HCT116 (cell line): ENCODE measurements at regions not wholly inside any gene's neighbourhood (a gene's known extent, or its start where the extent isn't known, plus 50 kb on each side); places are given as distances from the start of the nearest gene placed in this dataset.

ENCODE experiments used
- ATAC-seq: fragments of 200-7000 bp; cut with Tn5 transposase; 2 replicates; pipeline ENCODE4 v1.9.1; 2020; ENCODE audit warnings: mild to moderate bottlenecking, moderate library complexity
- BruUV-seq: library from RNA; stranded (reverse); fragments of 400-500 nt; replicated peaks from 2 replicates; lab custom pipeline; 2021; lab: Mats Ljungman, UMichigan
- CTCF ChIA-PET: fragments of 300-600 bp; sonication (Branson Sonifier 250); formaldehyde crosslinking; loops from one replicate; lab custom pipeline; 2021; ENCODE audit warnings: antibody characterized with exemption; lab: Charles Lee
- POLR2A ChIA-PET: fragments of 300-600, 350-600 bp; sonication (Branson Sonifier 250); formaldehyde crosslinking; loops from one replicate; lab custom pipeline; 2021; ENCODE audit warnings: antibody characterized with exemption; lab: Charles Lee
- RAD21 ChIA-PET, 2 experiments: fragments of 300-600 bp; sonication (Branson Sonifier 250); formaldehyde crosslinking; loops; one replicate each; lab custom pipeline; 2023; ENCODE audit warnings: low total read pairs in 2 of 2; ENCODE audit not compliant: uncharacterized antibody in 2 of 2, unreplicated experiment in 2 of 2, low non-redundant PET in 1 of 2; lab: Charles Lee
- DNase-seq: peaks from one replicate; pipeline ENCODE4 v3.0.0-alpha.2; 2010; ENCODE audit warnings: low read depth, low spot score
- H2AFZ ChIP-seq: fragments of 200-600 bp; shearing (Covaris generic), sonication (generic); 2 replicates; pipeline ENCODE4 v1.6.1; 2017; ENCODE audit warnings: low read depth, mixed run types, mixed read lengths, antibody characterized with exemption, low read length; ENCODE audit not compliant: poor library complexity, severe bottlenecking
- H3K27ac ChIP-seq: 2 replicates; pipeline ENCODE4 v1.5.1; 2012; ENCODE audit warnings: low read depth, low read length
- H3K27me3 ChIP-seq: fragments of 200-600 bp; sonication (generic); 2 replicates; pipeline ENCODE4 v1.6.1; 2016; ENCODE audit warnings: mixed run types, low read length, mixed read lengths; ENCODE audit not compliant: insufficient read depth
- H3K36me3 ChIP-seq, 2 experiments: fragments of 200-500 bp in 1 of 2; fragments of 200-600 bp in 1 of 2; sonication (Bioruptor generic) in 1 of 2; sonication (generic) in 1 of 2; 2 replicates each; pipeline versions ENCODE4 v1.5.1 to v1.6.1; 2014 to 2016; ENCODE audit warnings: low read length in 2 of 2, inconsistent platforms in 1 of 2, mixed read lengths in 1 of 2, mixed run types in 1 of 2; ENCODE audit not compliant: insufficient read depth in 2 of 2, control insufficient read depth in 1 of 2
- H3K4me1 ChIP-seq, 2 experiments: fragments of 200-600 bp in 1 of 2; sonication (generic) in 1 of 2; 2 replicates each; pipeline versions ENCODE4 v1.5.1 to v1.6.1; 2012 to 2017; ENCODE audit warnings: low read length in 2 of 2, inconsistent platforms in 1 of 2, mild to moderate bottlenecking in 1 of 2, mixed read lengths in 1 of 2, mixed run types in 1 of 2, moderate library complexity in 1 of 2; ENCODE audit not compliant: insufficient read depth in 2 of 2, control insufficient read depth in 1 of 2
- H3K4me2 ChIP-seq: fragments of 200-600 bp; sonication (generic); 2 replicates; pipeline ENCODE4 v1.6.1; 2017; ENCODE audit warnings: mixed run types, low read length, mixed read lengths
- H3K4me3 ChIP-seq, 2 experiments: fragments of 200-600 bp in 1 of 2; sonication (generic) in 1 of 2; replicated peaks in 1 of 2; 2 replicates each; pipeline ENCODE4 v1.5.1; 2011 to 2016; ENCODE audit warnings: low read length in 2 of 2, control low read depth in 1 of 2, low read depth in 1 of 2, mild to moderate bottlenecking in 1 of 2, mixed read lengths in 1 of 2, mixed run types in 1 of 2
- H3K79me2 ChIP-seq: fragments of 200-600 bp; sonication (generic); 2 replicates; pipeline ENCODE4 v1.6.1; 2017; ENCODE audit warnings: mild to moderate bottlenecking, mixed run types, low read length, moderate library complexity, mixed read lengths; ENCODE audit not compliant: insufficient read depth
- H3K9ac ChIP-seq: fragments of 200-600 bp; sonication (generic); 2 replicates; pipeline ENCODE4 v1.6.1; 2016; ENCODE audit warnings: low read length, mixed read lengths
- H3K9me2 ChIP-seq: fragments of 200-600 bp; sonication (generic), shearing (Covaris generic); 2 replicates; pipeline ENCODE4 v1.6.1; 2017; ENCODE audit warnings: mixed run types, mild to moderate bottlenecking, moderate library complexity; ENCODE audit not compliant: insufficient read depth
- H3K9me3 ChIP-seq, 2 experiments: fragments of 200-500 bp in 1 of 2; fragments of 200-600 bp in 1 of 2; sonication (Bioruptor generic) in 1 of 2; sonication (generic) in 1 of 2; 2 replicates each; pipeline ENCODE4 v1.6.1; 2014 to 2017; ENCODE audit warnings: low read length in 2 of 2, mixed read lengths in 2 of 2, inconsistent platforms in 1 of 2, low read depth in 1 of 2, mild to moderate bottlenecking in 1 of 2, mixed run types in 1 of 2, moderate library complexity in 1 of 2; ENCODE audit not compliant: control insufficient read depth in 1 of 2, insufficient read depth in 1 of 2
- H4K20me1 ChIP-seq: fragments of 200-600 bp; sonication (generic), shearing (Covaris generic); 2 replicates; pipeline ENCODE4 v1.6.1; 2017; ENCODE audit warnings: mixed run types, mild to moderate bottlenecking, moderate library complexity; ENCODE audit not compliant: insufficient read depth
- CBX3 ChIP-seq: IDR thresholded peaks from 2 replicates; pipeline ENCODE4 v1.6.1; 2012; ENCODE audit warnings: low read depth
- CEBPB ChIP-seq: IDR thresholded peaks from 2 replicates; pipeline ENCODE4 v1.6.1; 2012; ENCODE audit warnings: low read depth
- EGR1 ChIP-seq: IDR thresholded peaks from 2 replicates; pipeline ENCODE4 v1.6.1; 2012; ENCODE audit warnings: low read depth
- ELF1 ChIP-seq: IDR thresholded peaks from 2 replicates; pipeline ENCODE4 v1.6.1; 2012; ENCODE audit warnings: low read depth, borderline replicate concordance
- EZH2 ChIP-seq: fragments of 200-600 bp; sonication (generic); IDR thresholded peaks from 2 replicates; pipeline ENCODE4 v1.6.1; 2017; ENCODE audit warnings: antibody characterized with exemption, mixed run types
- EZH2phosphoT487 ChIP-seq: fragments of 200-600 bp; IDR thresholded peaks from 2 replicates; pipeline ENCODE4 v1.6.1; 2018; ENCODE audit warnings: antibody characterized with exemption, borderline replicate concordance
- FOSL1 ChIP-seq: IDR thresholded peaks from 2 replicates; pipeline ENCODE4 v1.6.1; 2012; ENCODE audit warnings: low read depth
- JUND ChIP-seq: IDR thresholded peaks from 2 replicates; pipeline ENCODE4 v1.6.1; 2012
- POLR2A ChIP-seq: IDR thresholded peaks from 2 replicates; pipeline ENCODE4 v1.7.0; 2011; ENCODE audit warnings: borderline replicate concordance; ENCODE audit not compliant: insufficient read depth, insufficient read length; ENCODE audit errors: extremely low read depth
- POLR2AphosphoS5 ChIP-seq: IDR thresholded peaks from 2 replicates; pipeline ENCODE4 v1.6.1; 2011; ENCODE audit warnings: mild to moderate bottlenecking, low read depth, low read length, moderate library complexity
- RAD21 ChIP-seq: IDR thresholded peaks from 2 replicates; pipeline ENCODE4 v1.6.1; 2012; ENCODE audit warnings: low read depth, mild to moderate bottlenecking
- SIN3A ChIP-seq: IDR thresholded peaks from 2 replicates; pipeline ENCODE4 v1.6.1; 2012; ENCODE audit warnings: low read depth
- SP1 ChIP-seq: IDR thresholded peaks from 2 replicates; pipeline ENCODE4 v1.6.1; 2012; ENCODE audit warnings: low read depth
- SRF ChIP-seq: IDR thresholded peaks from 2 replicates; pipeline ENCODE4 v1.6.1; 2012; ENCODE audit warnings: low read depth
- ZFX ChIP-seq: fragments of 450-650 bp; IDR thresholded peaks from 2 replicates; pipeline ENCODE4 v1.6.1; 2017
- ZNF274 ChIP-seq: fragments of 200-500 bp; sonication (Bioruptor generic); IDR thresholded peaks from 2 replicates; pipeline ENCODE4 v1.6.1; 2014; ENCODE audit warnings: mild to moderate bottlenecking, low read depth, low read length, inconsistent platforms
- intact Hi-C: fragments of 100-400 bp; cut with micrococcal nuclease; formaldehyde crosslinking; loops from 2 replicates; pipeline ENCODE4 v1.10.0; 2022
- TF ChIP-seq, protein P1 (sequence below): IDR thresholded peaks from 2 replicates; pipeline ENCODE4 v1.6.1; 2011; ENCODE audit warnings: mild to moderate bottlenecking, low read length, moderate library complexity; ENCODE audit not compliant: insufficient replicate concordance; ENCODE audit errors: extremely low read depth
- TF ChIP-seq, protein P2 (sequence below): IDR thresholded peaks from 2 replicates; pipeline ENCODE4 v1.6.1; 2012
- TF ChIP-seq, protein P3 (sequence below): IDR thresholded peaks from 2 replicates; pipeline ENCODE4 v1.6.1; 2012
- TF ChIP-seq, protein P4 (sequence below), 3 experiments: fragments of 200-600 bp in 1 of 3; sonication (generic) in 1 of 3; IDR thresholded peaks in 2 of 3; conservative IDR thresholded peaks in 1 of 3; 2 replicates each; pipeline ENCODE4 v1.5.1; 2012 to 2017; ENCODE audit warnings: low read depth in 2 of 3, low read length in 2 of 3, antibody characterized with exemption in 1 of 3, borderline replicate concordance in 1 of 3, control low read depth in 1 of 3, mild to moderate bottlenecking in 1 of 3, mixed read lengths in 1 of 3, mixed run types in 1 of 3, moderate library complexity in 1 of 3; ENCODE audit not compliant: insufficient read depth in 1 of 3

DNA sequence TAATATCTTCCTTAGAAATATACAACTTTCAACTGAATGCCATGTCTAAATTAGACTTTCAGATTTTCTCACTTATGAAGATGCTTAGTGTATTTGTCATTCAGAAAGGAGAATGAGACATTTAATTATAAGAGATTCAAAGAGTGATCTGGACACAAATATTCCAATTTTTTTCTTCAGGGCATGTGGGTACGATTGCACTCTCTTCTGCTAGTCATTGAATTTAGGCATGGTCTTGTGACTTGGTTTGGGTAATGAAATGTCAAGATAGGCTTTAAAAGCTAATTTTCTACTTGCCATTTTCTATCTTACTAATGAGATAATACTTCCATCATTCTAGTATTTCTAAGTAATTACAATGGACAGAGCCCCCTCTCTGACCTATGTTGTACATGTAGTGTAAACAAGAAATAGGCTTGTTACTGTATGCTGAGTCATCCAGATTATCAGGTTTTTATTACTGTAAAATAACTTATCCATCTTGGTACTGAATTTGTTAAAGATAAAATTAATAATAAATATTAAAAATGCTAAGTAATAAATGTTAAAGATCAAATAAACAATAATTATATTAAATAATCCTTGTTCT lies 770.8 kb upstream of the BCHE start:
- RAD21 ChIA-PET: no interaction called here
- Histone ChIP-seq H4K20me1 (no peaks in the 10 kb centered on the region; the same call in 1 of the 2 replicates), H3K79me2 (no peaks in the 10 kb centered on the region), H3K4me3 (no peak overlapping the region), H3K4me2 (no peak overlapping the region), H3K27ac (no peak overlapping the region), H3K36me3 (no peaks in the 10 kb centered on the region), H3K9ac (no peak overlapping the region), H3K4me1 (no peaks in the 10 kb centered on the region), H3K27me3 (no peaks in the 10 kb centered on the region), H3K9me3 (no peaks in the 10 kb centered on the region), H3K9me2 (no peaks in the 10 kb centered on the region; the same call in 1 of the 2 replicates), H2AFZ (no peak overlapping the region)
- no TSS peak for BruUV-seq
- TF ChIP-seq EZH2 (no peak), ELF1 (no peak), ZNF274 (no peak), POLR2A (no peak), JUND (no peak), POLR2AphosphoS5 (no peak), EGR1 (no peak), ZFX (no peak), CEBPB (no peak), FOSL1 (no peak), SIN3A (no peak), SRF (no peak), RAD21 (no peak), SP1 (no peak), EZH2phosphoT487 (no peak), CBX3 (no peak)
- TF ChIP-seq, protein P1, sequence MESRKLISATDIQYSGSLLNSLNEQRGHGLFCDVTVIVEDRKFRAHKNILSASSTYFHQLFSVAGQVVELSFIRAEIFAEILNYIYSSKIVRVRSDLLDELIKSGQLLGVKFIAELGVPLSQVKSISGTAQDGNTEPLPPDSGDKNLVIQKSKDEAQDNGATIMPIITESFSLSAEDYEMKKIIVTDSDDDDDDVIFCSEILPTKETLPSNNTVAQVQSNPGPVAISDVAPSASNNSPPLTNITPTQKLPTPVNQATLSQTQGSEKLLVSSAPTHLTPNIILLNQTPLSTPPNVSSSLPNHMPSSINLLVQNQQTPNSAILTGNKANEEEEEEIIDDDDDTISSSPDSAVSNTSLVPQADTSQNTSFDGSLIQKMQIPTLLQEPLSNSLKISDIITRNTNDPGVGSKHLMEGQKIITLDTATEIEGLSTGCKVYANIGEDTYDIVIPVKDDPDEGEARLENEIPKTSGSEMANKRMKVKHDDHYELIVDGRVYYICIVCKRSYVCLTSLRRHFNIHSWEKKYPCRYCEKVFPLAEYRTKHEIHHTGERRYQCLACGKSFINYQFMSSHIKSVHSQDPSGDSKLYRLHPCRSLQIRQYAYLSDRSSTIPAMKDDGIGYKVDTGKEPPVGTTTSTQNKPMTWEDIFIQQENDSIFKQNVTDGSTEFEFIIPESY: no peak
- TF ChIP-seq, protein P2, sequence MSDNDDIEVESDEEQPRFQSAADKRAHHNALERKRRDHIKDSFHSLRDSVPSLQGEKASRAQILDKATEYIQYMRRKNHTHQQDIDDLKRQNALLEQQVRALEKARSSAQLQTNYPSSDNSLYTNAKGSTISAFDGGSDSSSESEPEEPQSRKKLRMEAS: no peak
- TF ChIP-seq, protein P3, sequence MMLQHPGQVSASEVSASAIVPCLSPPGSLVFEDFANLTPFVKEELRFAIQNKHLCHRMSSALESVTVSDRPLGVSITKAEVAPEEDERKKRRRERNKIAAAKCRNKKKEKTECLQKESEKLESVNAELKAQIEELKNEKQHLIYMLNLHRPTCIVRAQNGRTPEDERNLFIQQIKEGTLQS: no peak
- TF ChIP-seq, protein P4, sequence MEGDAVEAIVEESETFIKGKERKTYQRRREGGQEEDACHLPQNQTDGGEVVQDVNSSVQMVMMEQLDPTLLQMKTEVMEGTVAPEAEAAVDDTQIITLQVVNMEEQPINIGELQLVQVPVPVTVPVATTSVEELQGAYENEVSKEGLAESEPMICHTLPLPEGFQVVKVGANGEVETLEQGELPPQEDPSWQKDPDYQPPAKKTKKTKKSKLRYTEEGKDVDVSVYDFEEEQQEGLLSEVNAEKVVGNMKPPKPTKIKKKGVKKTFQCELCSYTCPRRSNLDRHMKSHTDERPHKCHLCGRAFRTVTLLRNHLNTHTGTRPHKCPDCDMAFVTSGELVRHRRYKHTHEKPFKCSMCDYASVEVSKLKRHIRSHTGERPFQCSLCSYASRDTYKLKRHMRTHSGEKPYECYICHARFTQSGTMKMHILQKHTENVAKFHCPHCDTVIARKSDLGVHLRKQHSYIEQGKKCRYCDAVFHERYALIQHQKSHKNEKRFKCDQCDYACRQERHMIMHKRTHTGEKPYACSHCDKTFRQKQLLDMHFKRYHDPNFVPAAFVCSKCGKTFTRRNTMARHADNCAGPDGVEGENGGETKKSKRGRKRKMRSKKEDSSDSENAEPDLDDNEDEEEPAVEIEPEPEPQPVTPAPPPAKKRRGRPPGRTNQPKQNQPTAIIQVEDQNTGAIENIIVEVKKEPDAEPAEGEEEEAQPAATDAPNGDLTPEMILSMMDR (IDR thresholded peaks at IDR 0.05 in 2 of 3, conservative IDR thresholded peaks at IDR 0.05 in 1 of 3; ENCODE audit: borderline replicate concordance in 1 of 3, insufficient read depth in 1 of 3, low read depth in 2 of 3, low read length in 2 of 3): no peak
- ATAC-seq: no peak
- CTCF ChIA-PET: no interaction called here
- POLR2A ChIA-PET: no interaction called here
- DNase-seq: no peak
- intact Hi-C loops: no loop called here
